HEK293T (cell line): ENCODE measurements at regions not wholly inside any gene's neighbourhood (a gene's known extent, or its start where the extent isn't known, plus 50 kb on each side); places are given as distances from the start of the nearest gene placed in this dataset.

Experiments used
- ARNT ChIP-seq: fragments of 450-650 bp; IDR thresholded peaks from 2 replicates; pipeline ENCODE4 v1.6.1; 2017; ENCODE audit warnings: mild to moderate bottlenecking
- BHLHE40 ChIP-seq: fragments of 450-650 bp; IDR thresholded peaks from 2 replicates; pipeline ENCODE4 v1.6.1; 2016; ENCODE audit warnings: mild to moderate bottlenecking, moderate library complexity, borderline replicate concordance
- HDGF ChIP-seq: fragments of 450-650 bp; IDR thresholded peaks from 2 replicates; pipeline ENCODE4 v1.6.1; 2017; ENCODE audit warnings: antibody characterized with exemption, borderline replicate concordance
- PKNOX1 ChIP-seq: fragments of 450-650 bp; IDR thresholded peaks from 2 replicates; pipeline ENCODE4 v1.6.1; 2016
- SP1 ChIP-seq: fragments of 450-650 bp; IDR thresholded peaks from 2 replicates; pipeline ENCODE4 v1.6.1; 2017

- no peak for TF ChIP-seq HDGF
- TF ChIP-seq PKNOX1: no peak
- TF ChIP-seq ARNT: no peak
- TF ChIP-seq SP1: no peak
- no peak for TF ChIP-seq BHLHE40
These were observed 368.3 kb downstream of the CAAP1 start for GRCh38 chr9:26524267-26524666.
